ENCODE measurements at regions not wholly inside any gene's neighbourhood (a gene's known extent, or its start where the extent isn't known, plus 50 kb on each side); places are given as distances from the start of the nearest gene placed in this dataset.

DNA sequence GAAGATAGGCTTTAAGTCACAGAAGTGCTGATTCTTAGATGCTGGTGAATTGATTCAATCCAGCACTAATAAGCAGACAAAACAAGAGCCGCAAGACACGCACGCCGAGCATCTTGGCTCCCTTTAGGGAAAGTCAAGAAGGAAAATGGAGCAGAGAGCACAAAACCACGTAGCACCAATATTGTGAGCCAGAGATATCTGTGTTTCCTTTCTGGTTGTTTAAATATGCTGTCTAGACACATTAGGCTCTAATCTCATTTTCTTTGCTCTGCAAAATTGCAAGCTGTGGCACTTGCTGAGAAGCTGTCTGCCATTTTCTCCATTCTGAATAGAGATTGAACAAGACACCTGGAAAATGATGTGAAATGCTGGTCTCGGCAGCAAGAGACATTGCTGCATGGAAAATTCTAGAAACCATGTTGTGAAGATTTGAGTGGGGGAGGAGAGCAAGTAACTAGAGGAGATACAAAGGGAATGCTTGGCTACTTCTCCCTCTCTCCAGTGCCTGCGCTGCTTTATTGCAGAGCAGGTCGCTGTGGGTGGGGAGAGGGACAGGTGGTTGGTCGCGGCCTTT, 336.3 kb downstream of the MED10 start:
- Histone ChIP-seq H3K27me3 (no peaks in the 10 kb centered on the region), H3K4me1 (replicated peaks in 1 of 2) (no peaks in the 10 kb centered on the region), H3K36me3 (replicated peaks in 1 of 2) (no peaks in the 10 kb centered on the region), H3K27ac (no peak overlapping the region), H3K9me3 (replicated peaks in 1 of 3) (no peaks in the 10 kb centered on the region), H3K4me3 (no peak overlapping the region)
- intact Hi-C loops (cut with DNase I), result no loop called here
- TF ChIP-seq CTCF (IDR thresholded peaks at IDR 0.05) (no peak), POLR2A (IDR thresholded peaks at IDR 0.05) (no peak)
- 82 to 91% (median 88%) methylated on average over 10 of the region's 10 CpGs for WGBS, 4 donors
- DNase-seq, result no peak

DNA sequence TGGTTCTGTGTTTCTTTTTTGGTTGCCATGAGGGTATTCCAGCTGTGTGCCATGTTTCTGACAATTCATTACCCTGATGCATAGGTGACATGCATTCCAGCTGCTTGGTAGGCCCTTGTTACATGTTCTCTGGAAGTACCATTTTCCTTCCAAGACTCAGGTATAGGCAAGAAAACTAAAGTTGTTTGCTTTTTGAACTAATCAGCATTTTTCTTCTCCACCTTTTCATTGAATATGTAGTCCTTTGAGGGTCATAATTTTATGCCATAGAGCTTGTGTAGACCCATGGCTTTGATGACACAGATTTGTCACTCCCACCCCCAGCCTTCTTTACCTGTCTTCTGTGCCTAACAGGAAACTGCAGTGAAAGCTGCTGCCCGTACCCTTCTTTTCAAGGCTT, 339.2 kb downstream of the MED10 start:
- no peak for DNase-seq
- no peaks in the 10 kb centered on the region for H3K9me3 ChIP-seq (replicated peaks in 1 of 3)
- no peak overlapping the region for H3K4me3 ChIP-seq
- intact Hi-C loops (cut with DNase I), result no loop called here
- no peak overlapping the region for H3K27ac ChIP-seq
- H3K27me3 ChIP-seq, result no peaks in the 10 kb centered on the region
- no peaks in the 10 kb centered on the region for H3K4me1 ChIP-seq (replicated peaks in 1 of 2)
- no peak for TF ChIP-seq CTCF (IDR thresholded peaks at IDR 0.05)
- no peak for TF ChIP-seq POLR2A (IDR thresholded peaks at IDR 0.05)
- H3K36me3 ChIP-seq (replicated peaks in 1 of 2), result no peaks in the 10 kb centered on the region
- 86 to 92% (median 89%) methylated on average over 1 of the region's 1 CpG for WGBS, 4 donors

DNA sequence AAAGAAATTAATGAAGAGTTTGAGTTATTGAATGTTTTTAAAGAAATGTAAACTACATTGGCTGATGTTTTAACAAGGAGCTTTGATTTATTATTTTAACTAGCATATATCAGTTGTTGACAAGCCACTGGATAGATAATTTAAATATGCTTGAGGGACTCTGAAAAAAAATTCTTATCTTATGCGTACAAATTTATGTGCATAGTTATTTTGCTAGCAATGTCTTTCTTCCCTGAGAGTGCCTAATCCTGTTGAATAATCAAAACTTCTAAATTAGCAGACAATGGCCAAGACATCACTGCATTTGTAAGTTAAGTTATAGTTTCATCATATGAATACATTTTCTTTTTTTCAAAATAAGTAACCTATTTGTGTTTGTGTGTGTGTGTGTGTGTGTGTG, 342.3 kb downstream of the MED10 start:
- TF ChIP-seq CTCF (IDR thresholded peaks at IDR 0.05) (no peak), POLR2A (IDR thresholded peaks at IDR 0.05) (no peak)
- H3K4me3 ChIP-seq, result no peak overlapping the region

DNA sequence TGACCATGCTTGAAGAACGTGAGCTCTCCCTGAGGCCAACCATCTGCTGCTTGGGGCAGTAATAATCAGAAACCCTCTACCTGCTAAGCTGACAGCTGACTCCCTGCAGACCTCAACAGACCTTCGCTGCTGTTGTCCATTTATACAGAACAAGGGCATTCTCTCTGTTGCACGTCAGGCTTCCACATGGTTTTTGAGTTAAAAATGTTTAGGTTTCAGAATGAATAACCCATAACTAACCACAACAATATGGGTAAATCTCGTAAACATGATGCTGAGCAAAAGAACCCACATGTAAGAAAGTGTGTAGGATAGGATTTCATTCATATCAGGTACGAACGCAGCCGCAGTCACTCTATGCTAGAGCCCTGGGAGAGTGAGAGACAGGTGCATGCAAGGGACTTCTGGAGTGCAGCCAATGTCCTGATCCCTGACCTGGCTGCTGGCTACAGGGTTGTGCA, 348.5 kb downstream of the MED10 start:
- WGBS, 4 donors, result 74 to 85% (median 78%) methylated on average over 7 of the region's 7 CpGs

More for the DNA sequence above, 342.3 kb downstream of the MED10 start:
- no peaks in the 10 kb centered on the region for H3K4me1 ChIP-seq (replicated peaks in 1 of 2)
- H3K27ac ChIP-seq, result no peak overlapping the region
- no peaks in the 10 kb centered on the region for H3K9me3 ChIP-seq (replicated peaks in 1 of 3)
- no peak for DNase-seq
- no peaks in the 10 kb centered on the region for H3K36me3 ChIP-seq (replicated peaks in 1 of 2)
- no peaks in the 10 kb centered on the region for H3K27me3 ChIP-seq
- 78 to 97% (median 80%) methylated on average over 1 of the region's 1 CpG for WGBS, 4 donors
- intact Hi-C loops (cut with DNase I), result no loop called here

More for the DNA sequence above, 348.5 kb downstream of the MED10 start:
- no peak for DNase-seq
- no peaks in the 10 kb centered on the region for H3K36me3 ChIP-seq (replicated peaks in 1 of 2)
- no peak overlapping the region for H3K27ac ChIP-seq
- no peak overlapping the region for H3K4me3 ChIP-seq
- no peaks in the 10 kb centered on the region for H3K9me3 ChIP-seq (replicated peaks in 1 of 3)
- H3K4me1 ChIP-seq (replicated peaks in 1 of 2), result peaks cover 0 to 13% of the 10 kb centered on the region in 2 donors
- TF ChIP-seq POLR2A (IDR thresholded peaks at IDR 0.05) (no peak), CTCF (IDR thresholded peaks at IDR 0.05) (no peak)
- intact Hi-C loops (cut with DNase I), result no loop called here
- H3K27me3 ChIP-seq, result no peaks in the 10 kb centered on the region

Measured in adrenal gland (tissue), 9 donors.